Stomach (tissue), 8 donors: ENCODE measurements at regions not wholly inside any gene's neighbourhood (a gene's known extent, or its start where the extent isn't known, plus 50 kb on each side); places are given as distances from the start of the nearest gene placed in this dataset.

ENCODE experiments used
- DNase-seq, 2 donors: peaks; one replicate each; pipeline versions ENCODE4 v3.0.0 to v3.0.0-alpha.2; 2013 to 2019
- H3K27ac ChIP-seq, 5 donors: fragments of 200-600 bp in 4 of 5; sonication (generic) in 4 of 5; one replicate each; pipeline ENCODE4 v1.5.1; 2013 to 2019; ENCODE audit warnings: mild to moderate bottlenecking in 1 of 5, moderate library complexity in 1 of 5
- H3K27me3 ChIP-seq, 3 donors: fragments of 200-600 bp; sonication (generic); one replicate each; pipeline ENCODE4 v1.5.1; 2017 to 2019; ENCODE audit warnings: mixed run types in 1 of 3
- H3K36me3 ChIP-seq, 4 donors: fragments of 200-600 bp; sonication (generic); 1 replicate in 3 of 4; 2 replicates in 1 of 4; pipeline ENCODE4 v1.5.1; 2016 to 2019
- H3K4me1 ChIP-seq, 4 donors: fragments of 200-600 bp; sonication (generic); one replicate each; pipeline ENCODE4 v1.5.1; 2016 to 2019
- H3K4me3 ChIP-seq, 4 donors: fragments of 200-600 bp; sonication (generic) in 3 of 4; one replicate each; pipeline ENCODE4 v1.5.1; 2016 to 2019; ENCODE audit warnings: mild to moderate bottlenecking in 1 of 4
- H3K9me3 ChIP-seq, 4 donors: fragments of 200-600 bp; sonication (generic); one replicate each; pipeline ENCODE4 v1.5.1; 2016 to 2019
- CTCF ChIP-seq, 7 experiments: fragments of 450-650 bp in 4 of 7; fragments of 200-600 bp in 3 of 7; sonication (generic) in 3 of 7; IDR thresholded peaks; one replicate each; pipeline ENCODE4 v1.5.1; 2016 to 2019; ENCODE audit warnings: antibody characterized with exemption in 7 of 7, control low read depth in 2 of 7, mild to moderate bottlenecking in 1 of 7
- EP300 ChIP-seq: sonication (generic); formaldehyde crosslinking; IDR thresholded peaks from one replicate; pipeline ENCODE4 v1.6.1; 2017; ENCODE audit warnings: antibody characterized with exemption
- POLR2A ChIP-seq, 4 donors: fragments of 450-650 bp; IDR thresholded peaks; one replicate each; pipeline ENCODE4 v1.6.1; 2016; ENCODE audit warnings: antibody characterized with exemption in 4 of 4, control low read depth in 2 of 4, mild to moderate bottlenecking in 1 of 4, moderate library complexity in 1 of 4
- POLR2AphosphoS5 ChIP-seq, 3 donors: sonication (generic); formaldehyde crosslinking; IDR thresholded peaks; one replicate each; pipeline ENCODE4 v1.6.1; 2016; ENCODE audit warnings: antibody characterized with exemption in 3 of 3
- WGBS, 5 donors: extraction: QIAGEN DNeasy Blood & Tissue Kit in 3 of 5; methylation state at CpG; one replicate each; pipeline versions ENCODE4 v1.1.5 to v1.1.7; 2013 to 2018; 5-methylcytosine and 5-hydroxymethylcytosine counted together
- intact Hi-C: fragments of 100-400 bp; cut with DNase I; formaldehyde crosslinking; loops from one replicate; pipeline ENCODE4 v1.15.1; 2023; ENCODE audit warnings: low total_unique reads
- donor health status: healthy with polysubstance abuse.
- donor health status: Bipolar disorder and iron deficiency.
- donor health status: healthy.

GRCh38 chr2:128405981-128406613 lies 87.4 kb upstream of the HS6ST1 start:
- no peaks in the 10 kb centered on the region for H3K9me3 ChIP-seq
- WGBS, 5 donors, result 80 to 88% (median 83%) methylated on average over 5 to 6 of the region's 6 CpGs
- peaks cover 0 to 5% (median 0%) of the 10 kb centered on the region in 3 donors for H3K27me3 ChIP-seq
- intact Hi-C loops, result no loop called here
- no peaks in the 10 kb centered on the region for H3K36me3 ChIP-seq
- H3K27ac ChIP-seq, result no peak overlapping the region
- H3K4me1 ChIP-seq, result no peaks in the 10 kb centered on the region
- DNase-seq, result peak in 1 of 2 donors; percentile 15
- TF ChIP-seq POLR2AphosphoS5 (IDR thresholded peaks at IDR 0.05), result no peak
- no peak for TF ChIP-seq EP300
- TF ChIP-seq POLR2A (IDR thresholded peaks at IDR 0.05), result no peak
- no peak for TF ChIP-seq CTCF (IDR thresholded peaks at IDR 0.05)
- H3K4me3 ChIP-seq, result no peak overlapping the region

DNA sequence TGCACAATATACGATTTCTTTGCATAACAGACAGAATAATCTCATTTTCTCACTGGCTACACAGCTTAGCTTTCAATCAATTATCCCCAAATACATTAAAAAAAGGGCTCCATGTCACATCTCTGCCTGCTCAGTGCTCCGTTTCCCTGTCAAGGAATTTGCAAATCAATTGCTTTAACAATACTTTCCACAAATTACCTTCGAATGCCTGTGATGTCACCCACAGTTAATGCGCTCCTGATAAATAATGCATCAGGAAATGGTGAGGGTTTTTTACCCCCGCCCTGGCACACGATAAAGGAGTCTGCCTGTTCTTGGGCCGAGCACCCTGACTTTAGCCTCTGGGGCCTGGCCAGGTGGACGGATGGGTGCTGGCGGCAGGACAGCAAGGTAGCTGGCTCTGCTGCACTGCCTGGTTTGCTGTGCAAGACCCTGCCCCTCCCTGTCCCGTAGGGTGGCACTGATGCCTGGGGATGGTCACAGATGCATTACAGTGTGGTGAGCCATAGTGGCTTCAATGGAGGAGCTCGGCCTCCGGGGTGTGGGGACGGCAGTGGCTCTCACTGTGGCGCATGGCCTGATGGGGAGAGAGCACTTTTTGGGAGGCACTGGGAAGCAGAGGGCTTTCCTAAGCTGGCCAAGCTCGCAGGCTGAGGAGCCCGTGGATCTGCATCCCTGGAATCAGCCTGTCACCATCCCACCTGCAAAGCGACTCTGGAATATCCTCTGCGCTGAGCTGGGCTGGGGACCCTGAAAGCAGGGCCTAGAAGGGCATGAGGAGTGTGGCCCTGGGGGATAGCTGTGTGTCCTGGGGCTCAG lies 88.3 kb upstream of the HS6ST1 start:
- no peak for TF ChIP-seq EP300
- no peak for TF ChIP-seq POLR2AphosphoS5 (IDR thresholded peaks at IDR 0.05)
- no peak for TF ChIP-seq CTCF (IDR thresholded peaks at IDR 0.05)
- no peak for TF ChIP-seq POLR2A (IDR thresholded peaks at IDR 0.05)
- intact Hi-C loops, result no loop called here
- WGBS, 5 donors, result 60 to 80% (median 70%) methylated on average over 14 to 18 of the region's 18 CpGs
- peaks cover 0 to 5% (median 0%) of the 10 kb centered on the region in 3 donors for H3K27me3 ChIP-seq
- no peaks in the 10 kb centered on the region for H3K36me3 ChIP-seq
- no peaks in the 10 kb centered on the region for H3K4me1 ChIP-seq
- no peak overlapping the region for H3K27ac ChIP-seq
- H3K9me3 ChIP-seq, result no peaks in the 10 kb centered on the region
- no peak overlapping the region for H3K4me3 ChIP-seq
- peak in 1 of 2 donors; percentile 25 for DNase-seq

GRCh38 chr2:128408349-128409305 lies 90.0 kb upstream of the HS6ST1 start:
- DNase-seq, result peak in 1 of 2 donors; percentile 15
- Histone ChIP-seq H3K27ac (peak overlapping the region in 1 of 5 donors; percentile 18), H3K36me3 (no peaks in the 10 kb centered on the region), H3K27me3 (peaks cover 0 to 5% (median 0%) of the 10 kb centered on the region in 3 donors), H3K4me3 (no peak overlapping the region), H3K9me3 (no peaks in the 10 kb centered on the region), H3K4me1 (no peaks in the 10 kb centered on the region)
- TF ChIP-seq EP300, result no peak
- TF ChIP-seq POLR2A (IDR thresholded peaks at IDR 0.05), result no peak
- TF ChIP-seq POLR2AphosphoS5 (IDR thresholded peaks at IDR 0.05), result no peak
- no peak for TF ChIP-seq CTCF (IDR thresholded peaks at IDR 0.05)
- intact Hi-C loops, result no loop called here
- 57 to 76% (median 65%) methylated on average over 14 to 17 of the region's 17 CpGs for WGBS, 5 donors
